ENCODE measurements at regions not wholly inside any gene's neighbourhood (a gene's known extent, or its start where the extent isn't known, plus 50 kb on each side); places are given as distances from the start of the nearest gene placed in this dataset.

DNA sequence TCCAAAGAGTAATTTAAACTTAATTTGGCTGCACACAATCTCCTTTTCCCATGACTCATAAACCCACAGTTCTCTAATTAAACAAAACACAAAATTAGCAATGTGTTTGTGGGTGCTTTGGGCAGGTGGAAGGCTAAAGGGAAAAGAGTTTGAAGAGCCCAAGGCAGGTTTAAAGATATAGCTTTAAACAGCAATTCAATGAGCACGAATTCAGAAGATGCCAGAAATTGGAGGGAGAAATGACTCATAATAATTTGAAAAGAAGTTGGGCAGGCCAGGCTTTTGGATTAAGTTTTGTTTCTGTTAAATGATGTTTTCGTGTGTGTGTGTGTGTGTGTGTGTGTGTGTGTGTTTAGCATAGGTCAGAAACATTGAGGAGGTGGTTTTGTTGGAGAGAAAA, 594.8 kb upstream of the ZEB2 start:
- Histone ChIP-seq H2AFZ (no peak overlapping the region), H3K36me3 (ENCODE audit: insufficient read depth) (no peaks in the 10 kb centered on the region), H4K20me1 (replicated peaks; ENCODE audit: insufficient read depth) (no peaks in the 10 kb centered on the region), H3K27ac (ENCODE audit: low read depth) (no peak overlapping the region), H3K4me1 (ENCODE audit: insufficient read depth) (no peaks in the 10 kb centered on the region), H3K79me2 (replicated peaks; ENCODE audit: insufficient read depth) (no peaks in the 10 kb centered on the region), H3K4me3 (no peak overlapping the region), H3K4me2 (no peak overlapping the region), H3K9me2 (ENCODE audit: insufficient read depth) (no peaks in the 10 kb centered on the region), H3F3A (replicated peaks; ENCODE audit: low read depth) (no peaks in the 10 kb centered on the region), H3K27me3 (ENCODE audit: insufficient read depth) (no peaks in the 10 kb centered on the region)
- H3K4me3 Mint-ChIP-seq = no peak overlapping the region
- DNase-seq (ENCODE audit: low spot score) (no peak), ATAC-seq (no peak)
- no peaks in the 10 kb centered on the region for H3K36me3 Mint-ChIP-seq (ENCODE audit: low read depth)
- H3K27ac Mint-ChIP-seq = no peak overlapping the region
- no peaks in the 10 kb centered on the region for H3K27me3 Mint-ChIP-seq (ENCODE audit: insufficient read depth, low read depth, poor library complexity)
- H3K9me3 Mint-ChIP-seq = no peaks in the 10 kb centered on the region; the same call in 2 of the 3 replicates
- H3K4me1 Mint-ChIP-seq = peaks cover 7% of the 10 kb centered on the region; the same call in 2 of the 3 replicates
- TF ChIP-seq ZNF114 (CRISPR knock-in tag; IDR thresholded peaks at IDR 0.05) (no peak), ETS1 (IDR thresholded peaks at IDR 0.05) (no peak), ZNF331 (CRISPR knock-in tag; IDR thresholded peaks at IDR 0.05; ENCODE audit: low read depth) (no peak), EZH2phosphoT487 (IDR thresholded peaks at IDR 0.05; ENCODE audit: unreplicated experiment) (no peak), POLR2AphosphoS5 (IDR thresholded peaks at IDR 0.05; ENCODE audit: low read depth) (no peak), JUNB (IDR thresholded peaks at IDR 0.05; ENCODE audit: unreplicated experiment) (no peak), NANOG (IDR thresholded peaks at IDR 0.05; ENCODE audit: borderline replicate concordance) (no peak), REST (IDR thresholded peaks at IDR 0.05; ENCODE audit: unreplicated experiment) (no peak), EZH2 (IDR thresholded peaks at IDR 0.05; ENCODE audit: low read depth, unreplicated experiment) (no peak), ZNF462 (CRISPR knock-in tag; IDR thresholded peaks at IDR 0.05) (no peak), CREB1 (CRISPR knock-in tag; IDR thresholded peaks at IDR 0.05; ENCODE audit: low read depth) (no peak), STAT1 (IDR thresholded peaks at IDR 0.05; ENCODE audit: unreplicated experiment) (no peak)
- TF ChIP-seq, protein P1, sequence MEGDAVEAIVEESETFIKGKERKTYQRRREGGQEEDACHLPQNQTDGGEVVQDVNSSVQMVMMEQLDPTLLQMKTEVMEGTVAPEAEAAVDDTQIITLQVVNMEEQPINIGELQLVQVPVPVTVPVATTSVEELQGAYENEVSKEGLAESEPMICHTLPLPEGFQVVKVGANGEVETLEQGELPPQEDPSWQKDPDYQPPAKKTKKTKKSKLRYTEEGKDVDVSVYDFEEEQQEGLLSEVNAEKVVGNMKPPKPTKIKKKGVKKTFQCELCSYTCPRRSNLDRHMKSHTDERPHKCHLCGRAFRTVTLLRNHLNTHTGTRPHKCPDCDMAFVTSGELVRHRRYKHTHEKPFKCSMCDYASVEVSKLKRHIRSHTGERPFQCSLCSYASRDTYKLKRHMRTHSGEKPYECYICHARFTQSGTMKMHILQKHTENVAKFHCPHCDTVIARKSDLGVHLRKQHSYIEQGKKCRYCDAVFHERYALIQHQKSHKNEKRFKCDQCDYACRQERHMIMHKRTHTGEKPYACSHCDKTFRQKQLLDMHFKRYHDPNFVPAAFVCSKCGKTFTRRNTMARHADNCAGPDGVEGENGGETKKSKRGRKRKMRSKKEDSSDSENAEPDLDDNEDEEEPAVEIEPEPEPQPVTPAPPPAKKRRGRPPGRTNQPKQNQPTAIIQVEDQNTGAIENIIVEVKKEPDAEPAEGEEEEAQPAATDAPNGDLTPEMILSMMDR (conservative IDR thresholded peaks at IDR 0.05; ENCODE audit: low read depth in 2 of 2) = no peak

Measured in GM23338 (cell line).